SK-MEL-5 (cell line): ENCODE measurements at regions not wholly inside any gene's neighbourhood (a gene's known extent, or its start where the extent isn't known, plus 50 kb on each side); places are given as distances from the start of the nearest gene placed in this dataset.

Experiments
- DNase-seq: peaks from one replicate; pipeline ENCODE4 v3.0.0-alpha.2; 2016; ENCODE audit warnings: low read depth, low spot score
- in situ Hi-C: cut with HindIII; loops from 2 replicates; pipeline ENCODE4 v1.10.0; 2016; ENCODE audit warnings: low sequenced_read_pairs, high pct_unique_total_duplicates, low pct_unique_long_range_greater_than_20kb

GRCh38 chr4:41408859-41409593, 128.9 kb upstream of the LIMCH1 start:
- in situ Hi-C loops: no loop called here
- DNase-seq: no peak

GRCh38 chr4:41409594-41409895, 128.4 kb upstream of the LIMCH1 start:
- in situ Hi-C loops: no loop called here

GRCh38 chr4:41410049-41410448, 127.9 kb upstream of the LIMCH1 start:
- no peak for DNase-seq
- in situ Hi-C loops: no loop called here

More at GRCh38 chr4:41409594-41409895, 128.4 kb upstream of the LIMCH1 start:
- no peak for DNase-seq

GRCh38 chr4:41413670-41414411, 124.1 kb upstream of the LIMCH1 start:
- DNase-seq: no peak
- in situ Hi-C loops: no loop called here

- in situ Hi-C loops: no loop called here
- no peak for DNase-seq
These were observed 123.6 kb upstream of the LIMCH1 start for GRCh38 chr4:41414412-41414779.

- in situ Hi-C loops: no loop called here
- DNase-seq: peak; percentile 68
These were observed 119.5 kb upstream of the LIMCH1 start for GRCh38 chr4:41418444-41418843.

GRCh38 chr4:41420541-41420940, 117.4 kb upstream of the LIMCH1 start:
- DNase-seq: no peak
- in situ Hi-C loops: no loop called here

GRCh38 chr4:41423117-41423516, 114.8 kb upstream of the LIMCH1 start:
- in situ Hi-C loops: no loop called here
- no peak for DNase-seq

- DNase-seq: no peak
- in situ Hi-C loops: no loop called here
These were observed 113.4 kb upstream of the LIMCH1 start for GRCh38 chr4:41424522-41424921.

- in situ Hi-C loops: no loop called here
- no peak for DNase-seq
These were observed 112.3 kb upstream of the LIMCH1 start for GRCh38 chr4:41425650-41426049.

GRCh38 chr4:41426539-41426938, 111.4 kb upstream of the LIMCH1 start:
- DNase-seq: no peak
- in situ Hi-C loops: no loop called here

- in situ Hi-C loops: no loop called here
- DNase-seq: no peak
These were observed 110.6 kb upstream of the LIMCH1 start for GRCh38 chr4:41427306-41427882.

- in situ Hi-C loops: no loop called here
- DNase-seq: no peak
These were observed 109.9 kb upstream of the LIMCH1 start for GRCh38 chr4:41427931-41428600.

- no peak for DNase-seq
- in situ Hi-C loops: no loop called here
These were observed 109.2 kb upstream of the LIMCH1 start for GRCh38 chr4:41428601-41429279.

- DNase-seq: no peak
- in situ Hi-C loops: no loop called here
These were observed 108.7 kb upstream of the LIMCH1 start for GRCh38 chr4:41429280-41429669.

GRCh38 chr4:41430792-41431191, 107.2 kb upstream of the LIMCH1 start:
- no peak for DNase-seq
- in situ Hi-C loops: no loop called here

- in situ Hi-C loops: no loop called here
These were observed 106.7 kb upstream of the LIMCH1 start for GRCh38 chr4:41431276-41431675.

GRCh38 chr4:41432219-41432618, 105.7 kb upstream of the LIMCH1 start:
- in situ Hi-C loops: no loop called here
- DNase-seq: no peak

More at GRCh38 chr4:41431276-41431675, 106.7 kb upstream of the LIMCH1 start:
- no peak for DNase-seq
